Dermis blood vessel endothelial cell (primary cell): ENCODE measurements at regions not wholly inside any gene's neighbourhood (a gene's known extent, or its start where the extent isn't known, plus 50 kb on each side); places are given as distances from the start of the nearest gene placed in this dataset.
A peak's percentile ranks its signal among the peaks of the same experiment; 100 is the strongest.
"Not testable (repeated sequence)": the region's sequence is repeated elsewhere in the genome, so short reads cannot be mapped to it uniquely, and the experiment has no call there.

ENCODE experiments used
- DNase-seq: peaks from one replicate; pipeline ENCODE4 v3.0.0; 2010

DNA sequence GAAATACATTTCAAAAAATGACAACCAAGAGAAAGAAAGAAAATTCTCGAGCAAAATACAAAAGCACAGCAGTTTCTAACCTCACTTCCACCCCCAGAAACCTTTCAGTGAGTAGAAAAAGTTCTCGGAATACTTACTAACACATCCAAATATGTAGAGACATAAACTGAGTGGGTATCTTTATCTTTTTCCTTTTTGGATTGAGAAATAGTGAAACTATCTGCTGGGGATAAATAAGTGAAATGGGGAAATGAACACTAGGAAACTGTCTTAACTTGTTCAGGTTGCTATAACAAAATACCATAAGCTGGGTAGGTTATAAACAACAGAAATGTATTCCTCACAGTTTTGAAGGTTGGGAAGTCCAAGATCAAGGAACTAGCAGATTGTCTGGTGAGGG lies 72.0 kb downstream of the VCAM1 start:
- no peak for DNase-seq

DNA sequence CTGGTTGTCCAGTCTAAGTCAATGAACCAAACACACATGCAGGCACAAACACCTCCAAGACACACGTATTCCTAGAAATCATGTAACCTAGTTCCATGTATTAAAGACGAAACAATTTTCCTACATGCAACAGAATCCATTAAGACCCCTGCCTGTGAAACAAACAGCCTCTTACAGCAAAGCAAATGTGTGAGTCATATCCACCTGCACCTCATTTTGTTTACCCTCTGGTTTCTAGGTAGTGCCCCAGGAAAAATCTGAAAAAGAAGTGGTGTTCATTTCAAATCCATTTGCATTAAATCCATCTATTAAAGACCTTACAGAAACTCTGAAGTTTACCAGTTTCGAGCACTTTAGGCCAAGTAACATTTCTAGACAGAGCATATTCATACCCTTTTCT lies 74.1 kb downstream of the VCAM1 start:
- DNase-seq = peak; percentile 39

DNA sequence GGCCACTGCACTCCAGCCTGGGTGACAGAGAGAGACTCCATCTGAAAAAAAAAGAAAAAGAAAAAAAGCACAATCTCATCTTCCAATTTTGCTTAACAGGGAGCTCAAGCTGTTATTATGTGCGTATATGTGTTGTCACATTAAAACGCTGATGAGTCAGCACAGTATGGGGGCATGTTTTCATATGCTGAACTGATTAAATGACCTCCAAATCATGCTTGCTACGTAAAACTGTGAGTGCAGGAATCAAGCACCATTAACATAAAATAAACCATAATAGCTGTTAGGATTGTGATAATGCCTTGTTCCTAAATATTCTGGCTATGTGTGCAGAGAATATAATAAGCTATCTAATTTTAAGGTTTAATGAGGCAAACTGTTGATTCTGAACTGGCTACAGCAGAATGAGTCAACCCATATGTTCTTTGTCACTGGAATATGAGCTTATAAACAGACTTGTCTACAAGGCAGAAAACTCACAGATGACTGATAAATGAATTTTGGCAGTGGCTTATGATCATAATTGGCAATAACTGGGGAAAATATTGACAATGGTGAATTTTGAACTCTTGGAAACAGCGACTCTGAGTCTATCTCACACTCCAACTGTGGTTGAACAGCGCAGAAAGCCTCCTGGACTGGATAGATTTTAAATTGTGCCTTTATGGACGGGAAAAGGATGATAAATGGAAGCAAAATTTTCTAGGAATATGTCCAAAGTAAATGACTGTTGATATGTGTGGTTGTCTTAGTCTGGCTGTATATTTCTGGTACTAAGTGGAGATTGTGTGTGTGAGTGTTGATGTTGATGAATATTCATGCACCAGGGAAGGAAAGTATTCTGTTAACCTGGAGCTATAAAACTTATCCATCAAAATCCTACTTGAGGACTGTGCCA lies 75.5 kb downstream of the VCAM1 start:
- DNase-seq = no peak

DNA sequence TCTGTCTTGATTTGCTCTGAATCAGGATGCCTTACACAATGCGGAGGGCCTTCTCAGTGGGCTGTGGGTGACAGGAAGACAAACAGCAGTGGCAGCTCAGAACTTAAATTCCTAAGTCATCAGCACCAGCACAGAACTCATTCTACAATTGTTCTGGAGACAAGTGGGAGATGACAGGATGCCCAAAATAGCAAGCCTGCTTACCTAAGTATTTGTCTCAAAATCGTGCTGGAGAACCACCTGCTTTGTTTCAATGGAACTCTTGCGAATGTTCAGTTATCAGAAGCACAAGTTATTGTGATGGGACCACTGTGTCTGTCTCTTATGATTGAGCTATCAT lies 76.1 kb downstream of the VCAM1 start:
- no peak for DNase-seq

DNA sequence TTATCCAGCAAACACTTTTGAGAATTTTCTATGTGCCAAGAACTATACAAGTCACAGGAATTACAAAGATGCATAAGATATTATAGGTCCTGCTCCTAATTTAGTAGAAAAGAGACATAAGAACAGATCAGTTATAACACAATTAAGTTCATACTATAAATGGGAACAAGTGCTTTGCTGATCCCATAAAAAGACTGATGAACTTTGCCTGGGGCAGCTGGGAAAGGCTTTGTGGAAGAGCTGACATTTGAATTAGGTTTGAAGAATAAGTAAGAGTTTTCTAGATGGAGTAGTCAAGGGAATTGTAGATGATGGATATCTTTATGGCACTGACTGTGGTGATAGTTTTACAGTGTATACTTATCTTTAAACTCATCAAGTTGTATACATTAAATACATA lies 76.5 kb downstream of the VCAM1 start:
- DNase-seq = no peak

DNA sequence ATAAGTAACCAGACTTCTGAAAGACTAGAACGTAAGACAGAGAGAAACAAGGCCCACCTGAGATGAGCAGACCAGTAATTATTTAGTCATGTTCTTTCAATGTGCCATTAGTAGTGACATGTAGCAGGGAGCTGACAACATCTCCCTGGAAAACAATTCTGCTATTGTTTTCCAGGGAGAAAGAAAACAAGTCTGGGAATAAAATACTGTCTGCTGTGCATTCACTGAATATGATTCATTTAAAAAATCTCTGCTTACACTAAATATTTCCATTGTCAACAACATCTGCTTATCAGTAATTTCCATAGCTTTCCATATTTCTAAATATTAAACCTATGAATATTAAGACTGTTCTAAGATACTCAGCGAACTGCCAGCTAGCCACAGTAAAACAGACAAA lies 80.0 kb downstream of the VCAM1 start:
- peak; percentile 62 for DNase-seq

DNA sequence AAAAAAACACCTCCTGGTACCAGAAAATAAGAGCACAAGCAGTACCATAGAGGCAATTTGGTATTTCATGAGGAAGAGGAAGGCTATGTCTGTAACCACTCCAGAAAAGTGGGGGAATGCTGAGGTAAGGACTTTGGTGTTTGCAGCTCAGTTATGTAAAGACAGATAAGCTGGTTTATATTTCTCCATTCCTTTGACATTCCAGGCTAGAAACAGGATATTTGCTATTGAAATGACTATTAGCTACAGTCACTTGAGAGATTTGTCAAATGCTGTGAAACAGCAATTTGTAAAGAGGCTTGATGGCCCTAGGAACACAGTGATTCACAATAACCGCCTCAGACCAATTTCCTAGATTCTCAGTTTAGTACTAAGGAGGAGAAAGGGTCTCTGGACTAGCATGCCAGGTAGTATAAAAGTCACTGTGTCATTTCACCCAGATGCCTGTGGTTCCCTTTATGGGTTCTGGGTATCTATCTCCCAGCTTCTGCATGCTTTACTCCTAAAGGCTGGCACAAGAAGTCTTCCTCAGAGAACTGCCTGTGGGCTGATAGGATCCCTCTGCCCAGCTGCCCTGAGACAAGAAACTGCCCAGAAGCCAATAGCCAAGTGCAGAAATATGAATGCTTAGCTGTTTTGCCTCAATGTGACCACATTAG lies 80.5 kb downstream of the VCAM1 start:
- DNase-seq = peak; percentile 43

DNA sequence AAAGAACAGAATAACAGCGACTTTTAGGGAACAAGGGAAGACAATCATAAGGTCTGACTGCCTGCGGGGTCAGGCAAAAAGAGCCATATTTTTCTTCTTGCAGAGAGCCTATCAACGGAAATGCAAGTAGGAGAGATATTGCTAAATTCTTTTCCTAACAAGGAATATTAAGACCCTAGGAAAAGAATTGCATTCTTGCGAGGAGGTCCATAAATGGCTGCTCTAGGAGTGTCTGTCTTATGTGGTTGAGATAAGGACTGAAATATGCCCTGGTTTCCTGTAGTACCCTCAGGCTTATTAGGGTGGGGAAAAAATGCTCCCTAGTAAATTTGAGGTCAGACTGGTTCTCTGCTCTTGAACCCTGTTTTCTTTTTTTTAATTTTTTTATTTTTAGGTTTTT lies 81.7 kb downstream of the VCAM1 start:
- DNase-seq = not testable (repeated sequence)

DNA sequence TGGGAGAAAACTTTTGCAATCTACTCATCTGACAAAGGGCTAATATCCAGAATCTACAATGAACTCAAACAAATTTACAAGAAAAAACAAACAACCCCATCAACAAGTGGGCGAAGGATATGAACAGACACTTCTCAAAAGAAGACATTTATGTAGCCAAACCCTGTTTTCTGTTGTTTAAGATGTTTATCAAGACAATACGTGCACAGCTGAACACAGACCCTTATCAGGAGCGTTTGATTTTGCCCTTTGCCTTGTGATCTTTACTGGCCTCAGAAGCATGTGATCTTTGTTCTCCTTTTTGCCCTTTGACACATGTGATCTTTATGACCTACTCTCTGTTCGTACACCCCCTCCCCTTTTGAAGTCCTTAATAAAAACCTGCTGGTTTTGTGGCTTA lies 83.7 kb downstream of the VCAM1 start:
- DNase-seq = not testable (repeated sequence)

DNA sequence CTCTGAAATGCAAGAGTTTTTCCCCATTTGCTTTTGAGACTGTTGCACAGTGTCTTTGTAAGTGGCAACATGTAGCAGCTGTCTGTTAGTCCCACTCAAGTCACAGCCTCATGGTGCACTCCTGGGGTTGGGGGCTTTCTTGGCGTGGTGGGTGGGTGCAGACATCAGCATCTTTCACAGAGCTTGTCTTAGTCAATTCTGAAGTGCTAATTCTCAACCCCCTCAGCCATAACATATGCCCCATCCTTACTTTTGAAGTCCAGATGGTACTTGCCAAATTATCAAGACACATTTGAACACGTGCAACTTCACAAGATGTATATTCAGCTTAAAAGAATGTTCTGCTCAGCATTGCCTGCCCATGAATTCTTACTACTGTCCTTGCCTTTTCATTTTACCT lies 87.1 kb downstream of the VCAM1 start:
- no peak for DNase-seq

DNA sequence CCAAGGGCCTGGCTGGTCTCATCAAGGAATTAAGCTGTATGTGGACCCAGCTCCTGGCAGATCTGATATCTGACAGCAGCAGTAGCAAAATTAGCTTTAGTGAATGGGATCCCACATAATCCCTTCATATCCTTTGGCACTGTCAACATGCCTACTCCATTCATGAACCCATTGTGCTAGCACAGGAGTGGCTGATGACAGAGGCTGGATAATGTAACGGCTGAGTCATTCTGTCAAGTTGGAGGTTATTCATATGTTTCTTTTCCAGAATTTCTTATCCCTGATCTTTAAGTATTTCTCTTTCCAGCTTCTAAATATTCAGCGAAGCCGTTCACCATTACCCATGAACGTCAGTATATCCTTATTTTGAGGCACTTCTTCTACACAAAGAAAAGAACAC lies 84.3 kb downstream of the EXTL2 start:
- no peak for DNase-seq

DNA sequence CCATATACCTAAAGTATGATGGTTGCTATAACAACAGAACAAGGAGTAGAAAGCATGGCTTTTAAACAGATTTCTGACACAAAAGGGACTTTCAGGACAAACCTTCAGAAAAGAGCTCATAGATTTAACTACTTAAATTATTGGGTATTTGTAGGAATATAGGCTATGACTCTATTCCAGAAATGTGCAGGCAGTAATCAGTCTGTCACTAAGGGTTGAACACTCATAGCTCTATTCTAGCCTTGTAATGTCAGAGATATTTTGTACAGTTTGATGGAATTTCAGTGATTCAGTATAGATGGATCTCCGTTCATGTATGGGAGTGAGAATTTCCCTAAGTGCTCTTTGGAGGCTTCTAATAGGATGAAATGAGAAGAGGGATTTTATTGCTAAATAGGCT lies 82.8 kb downstream of the EXTL2 start:
- no peak for DNase-seq

DNA sequence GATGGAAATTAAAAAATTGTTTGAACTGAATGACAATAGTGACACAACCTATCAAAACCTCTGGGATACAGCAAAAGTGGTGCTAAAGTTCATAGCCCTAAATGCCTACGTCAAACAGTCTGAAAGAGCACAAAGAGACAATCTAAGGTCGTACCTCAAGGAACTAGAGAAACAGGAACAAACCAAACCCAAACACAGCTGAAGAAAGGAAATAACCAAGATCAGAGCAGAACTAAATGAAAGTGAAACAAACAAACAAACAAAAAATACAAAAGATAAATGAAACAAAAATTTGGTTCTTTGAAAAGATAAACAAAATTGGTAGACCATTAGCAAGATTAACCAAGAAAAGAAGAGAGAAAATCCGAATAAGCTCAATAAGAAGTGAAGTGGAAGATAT lies 79.7 kb downstream of the EXTL2 start:
- DNase-seq = not testable (repeated sequence)

DNA sequence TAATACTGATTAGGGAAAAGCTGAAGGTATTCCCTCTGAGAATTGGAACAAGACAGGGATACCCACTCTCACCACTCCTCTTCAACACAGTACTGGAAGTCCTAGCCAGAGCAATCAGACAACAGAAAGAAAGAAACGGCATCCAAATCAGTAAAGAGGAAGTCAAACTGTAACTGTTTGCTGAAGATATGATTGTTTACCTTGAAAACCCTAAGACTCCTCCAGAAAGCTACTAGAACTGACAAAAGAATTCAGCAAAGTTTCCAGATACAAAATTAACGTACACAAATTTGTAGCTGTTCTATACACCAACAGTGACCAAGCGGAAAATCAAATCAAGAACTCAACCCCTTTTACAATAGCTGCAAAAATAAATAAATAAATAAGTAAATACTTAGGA lies 78.6 kb downstream of the EXTL2 start:
- no peak for DNase-seq

DNA sequence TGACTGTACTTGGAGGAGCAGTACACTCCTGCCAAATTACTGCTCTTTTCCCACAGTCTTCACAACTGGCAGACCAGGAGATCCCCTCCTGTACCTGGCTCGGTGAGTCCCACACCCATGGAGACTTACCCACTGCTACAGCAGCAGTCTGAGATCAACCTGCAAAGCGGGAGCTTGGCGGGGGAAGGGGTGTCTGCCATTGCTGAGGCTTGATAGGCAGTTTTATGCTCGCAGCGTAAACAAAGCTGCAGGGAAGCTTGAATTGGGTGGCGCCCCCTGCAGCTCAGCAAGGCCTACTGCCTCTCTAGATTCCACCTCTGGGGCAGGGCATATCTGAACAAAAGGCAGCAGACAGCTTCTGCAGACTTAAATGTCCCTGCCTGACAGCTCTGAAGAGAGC lies 74.4 kb downstream of the EXTL2 start:
- DNase-seq = not testable (repeated sequence)

DNA sequence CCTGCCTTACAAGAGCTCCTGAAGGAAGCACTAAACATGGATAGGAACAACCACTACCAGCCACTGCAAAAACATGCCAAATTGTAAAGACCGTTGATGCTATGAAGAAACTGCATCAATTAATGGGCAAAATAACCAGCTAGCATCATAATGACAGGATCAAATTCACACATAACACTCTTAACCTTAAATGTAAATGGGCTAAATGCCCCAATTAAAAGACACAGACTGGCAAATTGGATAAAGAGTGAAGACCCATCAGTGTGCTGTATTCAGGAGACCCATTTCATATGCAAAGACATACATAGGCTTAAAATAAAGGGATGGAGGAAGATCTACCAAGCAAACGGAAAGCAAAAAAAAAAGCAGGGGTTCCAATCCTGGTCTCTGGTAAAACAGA lies 72.7 kb downstream of the EXTL2 start:
- DNase-seq = not testable (repeated sequence)
